ENCODE measurements at regions not wholly inside any gene's neighbourhood (a gene's known extent, or its start where the extent isn't known, plus 50 kb on each side); places are given as distances from the start of the nearest gene placed in this dataset.

DNA sequence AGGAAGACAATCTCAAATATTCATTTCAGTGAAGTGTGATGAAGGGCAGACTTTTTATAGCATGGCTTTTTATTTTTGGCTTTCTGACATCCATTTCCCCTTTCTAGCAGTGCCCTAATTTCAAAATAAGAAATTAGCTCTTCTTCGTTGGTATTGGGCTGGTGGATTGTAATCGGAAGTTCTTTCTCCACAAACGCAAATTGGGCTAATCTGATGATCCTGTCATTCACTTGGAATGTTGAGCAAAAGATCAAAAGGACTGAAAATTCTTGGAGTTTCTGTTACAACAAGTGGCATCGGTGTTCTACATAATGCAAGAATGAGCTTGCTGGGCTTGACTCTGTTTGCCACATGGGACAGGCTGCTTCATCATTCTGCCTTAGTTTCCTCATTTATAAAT, 1182.8 kb downstream of the FLRT2 start:
- DNase-seq (ENCODE audit: low spot score), result no peak

DNA sequence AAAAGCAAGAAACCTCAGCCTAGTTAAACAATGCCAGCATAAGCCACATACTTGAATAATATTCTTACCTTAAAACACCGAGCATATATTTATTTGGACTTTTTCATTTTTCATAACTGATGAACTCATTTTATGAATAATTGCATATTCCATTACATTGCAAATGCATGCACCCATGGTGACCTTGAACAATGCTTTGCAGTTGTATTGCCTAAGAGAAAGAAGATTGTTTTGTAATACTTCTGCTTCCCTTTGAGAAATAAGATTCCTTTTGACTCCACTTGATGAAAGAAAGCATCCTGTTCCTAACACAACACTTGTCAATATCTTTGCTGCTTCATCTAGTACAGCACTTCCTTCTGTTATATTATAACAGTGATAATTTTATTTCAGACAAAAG, 1182.2 kb downstream of the FLRT2 start:
- DNase-seq (ENCODE audit: low spot score), result no peak

DNA sequence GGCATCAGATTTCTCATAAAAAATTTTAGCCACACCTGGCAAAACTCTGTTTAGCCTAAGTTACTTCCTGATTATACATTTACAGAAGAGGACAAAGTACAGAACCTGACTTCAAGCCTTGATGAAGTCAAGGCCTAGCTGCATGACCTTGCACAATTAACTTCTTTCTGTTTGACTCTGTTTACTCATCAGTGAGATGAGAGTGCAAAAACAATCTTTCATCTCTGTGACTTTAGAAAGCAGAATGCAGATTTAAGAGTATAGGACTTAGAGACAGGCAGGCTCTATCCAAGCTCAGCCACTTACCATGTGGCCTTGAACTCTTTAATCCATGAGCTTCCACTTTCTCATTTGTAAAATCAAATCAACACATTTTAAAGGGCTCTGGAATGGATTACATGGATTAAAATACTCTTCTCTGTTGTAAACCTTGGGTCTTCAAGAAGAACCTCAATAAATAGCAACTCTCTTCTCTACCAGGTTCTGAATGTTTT, 1178.9 kb downstream of the FLRT2 start:
- DNase-seq (ENCODE audit: low spot score), result peak; percentile 35

DNA sequence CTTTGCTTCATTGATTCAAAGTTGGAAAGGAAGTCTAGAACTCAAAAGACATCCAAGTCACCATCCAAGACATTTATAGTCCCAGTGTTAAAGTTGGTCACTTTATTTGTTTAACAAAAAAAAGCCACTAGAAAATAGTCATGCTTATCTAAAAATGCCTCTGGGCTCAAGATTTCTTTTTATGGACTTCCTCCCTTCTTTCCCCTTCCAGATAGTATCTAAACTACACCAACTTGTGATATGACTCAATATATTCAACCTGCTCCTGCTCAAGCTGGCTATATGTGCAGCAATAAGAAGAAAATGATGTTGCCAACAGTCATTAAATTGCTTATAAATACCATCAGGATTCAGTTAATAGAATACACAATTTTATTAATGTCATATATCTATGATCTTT, 1177.1 kb downstream of the FLRT2 start:
- DNase-seq (ENCODE audit: low spot score), result no peak

DNA sequence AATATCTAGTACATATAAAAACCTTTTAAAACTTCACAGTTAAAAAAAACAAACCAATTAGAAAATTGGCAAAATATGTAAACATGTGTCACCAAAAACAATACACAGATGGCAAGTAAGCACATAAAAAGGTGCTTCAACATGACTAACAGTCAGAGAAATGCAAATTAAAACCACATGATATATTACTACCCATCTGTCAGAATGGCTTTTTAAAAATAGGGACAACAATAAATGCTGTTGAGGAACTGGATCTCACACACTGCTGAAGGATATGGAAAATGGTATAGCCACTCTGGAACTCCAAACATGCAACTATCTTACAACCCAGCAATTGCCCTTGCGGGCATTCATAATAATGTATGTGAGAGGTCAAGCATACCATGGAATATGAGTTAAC, 1153.6 kb downstream of the FLRT2 start:
- DNase-seq (ENCODE audit: low spot score), result no peak

DNA sequence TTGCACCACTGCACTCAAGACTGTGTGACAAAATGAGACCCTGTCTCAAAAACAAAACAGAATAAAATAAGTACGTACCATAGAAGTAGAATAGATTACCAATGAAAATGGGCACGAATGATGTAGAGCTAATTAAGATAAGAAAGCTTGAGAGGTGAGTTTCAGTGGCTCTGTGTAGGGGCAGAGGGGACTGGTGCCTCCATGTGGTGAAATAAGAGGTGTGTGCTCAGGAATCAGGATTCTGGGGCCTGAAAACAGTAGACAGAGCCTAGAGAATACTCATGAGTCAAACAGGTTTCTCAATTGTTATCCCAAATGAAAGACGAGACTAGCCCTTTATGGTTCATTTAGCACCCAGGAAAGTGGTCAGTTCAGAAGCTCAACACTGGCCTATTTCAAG, 1145.1 kb downstream of the FLRT2 start:
- DNase-seq (ENCODE audit: low spot score), result no peak

DNA sequence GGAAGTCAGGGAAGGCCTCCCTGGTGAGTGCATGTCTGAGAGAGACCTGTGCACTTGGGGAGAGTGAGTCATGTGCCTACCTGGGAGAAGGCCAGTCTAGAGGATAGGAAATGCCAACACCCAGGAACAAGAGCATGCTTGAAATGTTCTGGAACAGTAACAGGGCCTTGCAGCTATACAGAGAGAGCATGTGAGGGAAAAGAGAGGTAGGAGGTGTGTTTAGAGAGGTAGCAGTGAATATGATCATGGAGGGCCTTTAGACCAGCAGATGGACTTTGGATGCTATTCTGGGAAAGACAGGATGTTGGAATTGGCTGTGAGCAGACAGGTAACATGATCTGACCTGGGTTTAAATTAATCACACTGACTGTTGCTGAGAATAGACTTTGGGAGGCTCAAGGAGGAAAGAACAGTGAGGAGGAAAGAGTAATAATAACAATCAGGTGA, 1143.6 kb downstream of the FLRT2 start:
- DNase-seq (ENCODE audit: low spot score), result no peak

DNA sequence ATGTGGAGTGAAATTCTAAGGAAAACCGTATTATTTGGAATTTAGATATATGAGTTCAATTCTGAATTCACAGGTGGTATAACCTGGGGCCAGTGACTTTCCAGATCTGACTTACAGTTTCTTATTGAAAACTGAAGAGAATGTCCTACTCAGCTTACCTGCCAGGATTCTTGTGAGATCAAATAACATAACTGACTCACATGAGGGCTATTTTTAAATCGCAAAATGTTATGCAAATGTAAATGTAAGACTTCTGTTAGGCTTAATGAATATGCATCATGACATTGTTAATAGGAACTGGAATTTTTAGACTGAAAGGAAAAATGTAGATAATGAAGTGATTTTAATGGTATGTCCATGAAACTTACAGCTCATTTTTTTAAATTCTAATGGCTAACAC, 1142.1 kb downstream of the FLRT2 start:
- DNase-seq (ENCODE audit: low spot score), result no peak

DNA sequence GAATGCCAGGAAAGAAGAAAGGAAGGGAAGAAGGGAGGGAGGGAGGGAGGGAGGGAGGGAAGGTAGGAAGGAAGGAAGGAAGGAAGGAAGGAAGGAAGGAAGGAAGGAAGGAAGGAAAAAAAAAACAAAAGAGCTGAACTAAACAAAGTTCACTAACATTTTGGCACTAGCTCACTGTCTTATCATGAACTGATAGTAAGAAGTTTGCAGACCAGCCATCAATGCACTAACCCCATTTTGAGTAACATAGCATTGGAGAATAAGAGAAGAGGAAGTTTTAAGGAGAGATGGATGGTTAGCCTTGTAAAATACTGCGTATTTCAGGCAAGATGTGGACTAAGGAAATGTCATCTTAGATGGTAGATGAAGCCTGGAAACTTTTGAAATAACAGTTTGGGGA, 1136.0 kb downstream of the FLRT2 start:
- DNase-seq (ENCODE audit: low spot score), result no peak

DNA sequence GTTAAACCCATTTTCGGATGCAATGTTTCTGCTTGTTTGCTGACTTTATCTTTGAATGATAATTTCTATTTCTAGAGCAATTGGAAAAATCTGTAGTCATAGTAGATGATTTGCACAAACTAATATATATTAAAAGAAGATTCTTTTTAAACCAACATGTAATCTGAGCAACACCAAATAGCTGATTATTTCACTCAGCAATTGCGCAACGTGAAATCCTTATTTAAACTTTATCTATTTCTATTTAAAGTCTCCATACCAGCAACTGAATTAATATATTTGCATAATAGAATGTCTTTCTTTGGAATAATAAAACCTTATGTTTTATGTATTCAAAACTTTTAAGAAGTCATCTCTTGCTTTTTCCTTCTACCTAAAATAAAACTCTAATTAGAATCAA, 1132.4 kb downstream of the FLRT2 start:
- no peak for DNase-seq (ENCODE audit: low spot score)

DNA sequence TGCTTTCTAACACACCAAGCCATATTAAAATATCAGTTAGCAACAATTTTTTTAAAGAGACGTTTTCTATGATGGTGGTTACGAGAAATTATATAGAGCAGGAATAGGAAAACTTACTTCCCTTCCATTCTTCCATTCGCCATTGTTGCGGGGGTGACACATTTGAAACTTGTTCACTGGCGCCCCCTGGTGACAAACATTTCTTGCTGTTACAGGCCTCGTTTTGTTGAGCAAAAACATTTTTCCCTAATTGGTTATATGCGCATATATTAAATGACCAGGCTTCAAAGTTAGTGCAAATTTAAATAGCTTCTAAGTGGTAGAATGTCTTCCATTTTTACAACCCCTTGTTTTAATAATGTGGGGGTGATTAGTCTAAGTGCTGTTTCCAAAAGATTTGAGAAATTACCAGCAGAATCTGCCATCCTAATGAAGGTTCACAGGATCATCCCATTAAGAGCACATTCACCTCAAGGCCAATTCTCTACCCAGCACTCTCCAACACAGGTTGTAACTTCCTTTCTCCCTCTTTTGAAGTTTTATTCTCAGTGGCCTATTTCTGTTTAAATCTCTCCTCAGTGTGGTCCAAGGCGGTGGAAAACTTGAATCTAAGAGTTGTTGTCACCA, 1124.7 kb downstream of the FLRT2 start:
- no peak for DNase-seq (ENCODE audit: low spot score)

DNA sequence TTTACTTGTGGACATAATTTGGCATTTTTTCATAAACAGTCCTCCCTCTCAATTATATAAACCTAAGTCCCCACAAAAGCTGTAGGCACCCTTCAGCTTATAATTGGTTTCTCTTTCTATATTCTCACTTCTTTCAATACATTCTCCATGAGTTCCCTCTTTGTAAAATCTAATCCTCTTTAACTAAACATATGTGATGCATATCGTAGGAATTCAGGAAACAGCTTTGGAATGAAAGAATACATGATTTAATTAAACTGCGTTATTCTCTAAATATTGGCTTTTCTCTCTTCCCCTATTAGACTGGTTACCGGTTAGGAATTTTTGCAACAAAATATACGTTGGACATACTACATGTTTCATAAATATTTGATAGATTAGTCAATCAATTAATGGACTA, 1122.6 kb downstream of the FLRT2 start:
- DNase-seq (ENCODE audit: low spot score), result no peak

DNA sequence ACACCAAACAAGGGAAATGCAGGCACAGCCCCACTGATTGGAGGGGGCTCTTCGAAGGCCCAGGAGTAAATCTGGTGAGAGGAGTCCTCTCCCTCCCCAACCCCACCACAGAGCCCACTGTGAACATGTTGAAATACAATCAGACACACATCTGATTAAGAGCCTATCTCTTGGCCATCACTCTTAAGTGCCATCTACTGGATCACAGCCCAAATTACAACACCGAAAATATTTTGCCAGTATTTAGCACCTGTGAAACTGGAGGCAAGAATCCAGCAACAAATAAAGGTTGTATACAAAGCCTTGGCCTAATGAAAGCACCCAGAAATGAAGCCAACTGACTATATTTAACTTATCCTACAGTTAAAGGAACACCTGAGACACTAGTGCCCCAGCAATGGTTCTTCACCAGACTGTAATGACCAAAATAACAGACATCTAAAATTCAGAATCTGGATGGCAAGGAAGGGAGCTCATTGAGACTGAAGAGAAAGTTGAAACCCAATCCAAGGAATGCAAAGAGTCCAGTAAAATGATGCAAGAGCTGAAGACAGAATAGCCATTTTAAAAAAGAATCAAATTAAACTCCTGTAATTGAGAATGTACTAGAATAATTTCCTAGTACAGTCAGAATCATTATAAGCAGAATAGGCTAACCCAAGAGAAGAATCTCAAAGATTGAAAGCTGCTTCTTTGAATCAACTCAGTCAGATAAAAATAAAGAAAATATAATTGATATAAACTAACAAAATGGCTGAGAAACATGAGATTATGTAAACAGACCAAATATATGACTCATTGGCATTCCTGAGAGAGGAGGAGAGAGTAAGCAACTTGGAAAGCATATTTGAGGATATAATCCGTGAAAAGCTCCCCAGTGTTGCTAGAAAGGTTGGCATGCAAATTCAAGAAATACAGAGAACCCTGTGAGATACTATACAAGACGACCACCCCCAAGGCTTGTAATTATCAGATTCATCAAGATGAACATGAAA, 1117.0 kb downstream of the FLRT2 start:
- no peak for DNase-seq (ENCODE audit: low spot score)

DNA sequence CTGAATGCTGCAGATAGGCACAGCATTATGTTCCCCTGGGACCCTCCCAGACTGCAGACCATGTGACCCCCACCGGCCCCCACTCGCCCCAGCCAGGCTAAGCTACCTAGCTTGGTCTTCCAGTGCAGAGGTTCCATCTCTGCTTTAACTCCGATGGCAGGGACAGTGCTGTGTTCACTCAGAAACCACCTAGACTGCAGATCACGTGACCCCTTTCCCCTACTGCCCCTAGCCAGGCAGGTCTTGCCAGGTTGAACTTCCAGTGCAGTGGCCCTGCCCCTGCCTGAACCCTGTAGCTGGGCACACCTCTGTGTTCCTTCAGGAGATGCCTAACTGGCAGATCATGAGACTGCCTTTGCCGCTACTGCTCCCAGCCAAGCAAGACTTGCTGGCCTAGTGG, 1116.2 kb downstream of the FLRT2 start:
- DNase-seq (ENCODE audit: low spot score), result no peak

DNA sequence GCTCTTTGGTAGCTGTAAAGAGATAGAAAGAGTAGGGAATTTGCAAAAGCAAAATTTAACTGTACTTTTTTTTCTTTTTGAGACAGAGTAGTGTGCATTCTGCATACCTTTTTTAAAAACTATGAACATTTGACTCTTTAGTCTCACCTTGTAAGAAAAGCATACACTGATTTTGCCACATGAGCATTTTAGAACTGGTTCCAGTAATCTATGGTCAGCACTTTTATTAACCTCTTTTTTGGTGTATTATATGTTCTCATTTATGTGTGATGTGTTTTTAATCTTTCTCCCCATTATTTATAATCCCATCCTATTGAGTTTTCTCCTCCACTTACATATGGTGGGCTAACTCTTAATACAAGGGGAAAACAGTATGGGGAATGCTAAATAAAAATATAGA, 1111.4 kb downstream of the FLRT2 start:
- DNase-seq (ENCODE audit: low spot score), result no peak

DNA sequence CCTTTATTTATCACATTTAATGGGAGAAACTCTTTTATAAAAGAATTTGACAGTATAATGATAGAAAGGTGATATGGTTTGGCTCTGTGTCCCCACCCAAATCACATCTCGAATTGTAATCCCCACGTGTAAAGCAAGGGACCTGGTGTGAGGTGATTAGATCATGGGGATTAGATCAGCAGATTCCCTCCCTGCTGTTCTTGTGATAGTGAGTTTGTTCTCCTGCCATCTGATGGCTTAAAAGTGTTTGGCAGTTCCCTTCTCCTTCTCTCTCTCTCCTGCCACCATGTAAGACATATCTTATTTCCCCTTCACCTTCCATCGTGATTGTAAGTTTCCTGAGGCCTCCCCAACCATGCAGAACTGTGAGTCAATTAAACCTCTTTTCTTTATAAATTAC, 1110.3 kb downstream of the FLRT2 start:
- DNase-seq (ENCODE audit: low spot score), result no peak

DNA sequence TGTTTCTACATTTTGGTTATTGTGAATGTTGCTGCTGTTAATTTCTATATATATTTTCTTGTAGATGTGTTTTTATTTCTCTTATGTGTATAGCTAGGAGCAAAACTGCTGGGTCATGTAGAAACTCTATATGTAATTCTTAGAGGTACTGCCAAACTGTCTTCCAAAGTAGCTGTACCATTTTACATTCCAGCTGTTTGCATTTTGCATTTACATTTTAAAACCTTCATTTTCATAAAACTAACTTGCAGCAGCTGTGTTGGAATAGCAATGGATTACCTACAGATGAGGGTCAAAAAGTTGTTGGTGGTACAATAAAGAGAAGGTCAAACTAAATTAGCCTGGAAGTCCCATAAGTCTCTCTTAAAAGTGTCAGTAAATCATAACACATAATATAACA, 1109.7 kb downstream of the FLRT2 start:
- no peak for DNase-seq (ENCODE audit: low spot score)

DNA sequence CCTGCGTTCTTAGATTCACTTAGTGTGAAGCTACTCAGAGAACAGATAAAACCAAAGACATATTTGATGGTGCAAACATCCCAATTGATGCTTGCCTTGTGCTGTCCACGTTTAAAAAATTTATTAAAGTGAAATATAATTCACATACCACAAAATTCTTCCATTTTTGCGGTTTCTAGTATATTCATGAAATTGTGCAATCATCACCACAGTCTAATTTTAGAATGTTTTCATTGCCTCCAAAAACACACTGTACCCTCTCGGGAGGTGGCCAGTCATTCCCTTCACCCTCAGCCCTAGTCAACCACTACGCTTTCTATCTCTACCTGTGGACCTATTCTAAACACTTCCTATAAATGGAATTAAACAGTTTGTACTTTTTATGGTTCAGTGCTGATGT, 1109.2 kb downstream of the FLRT2 start:
- DNase-seq (ENCODE audit: low spot score), result no peak

DNA sequence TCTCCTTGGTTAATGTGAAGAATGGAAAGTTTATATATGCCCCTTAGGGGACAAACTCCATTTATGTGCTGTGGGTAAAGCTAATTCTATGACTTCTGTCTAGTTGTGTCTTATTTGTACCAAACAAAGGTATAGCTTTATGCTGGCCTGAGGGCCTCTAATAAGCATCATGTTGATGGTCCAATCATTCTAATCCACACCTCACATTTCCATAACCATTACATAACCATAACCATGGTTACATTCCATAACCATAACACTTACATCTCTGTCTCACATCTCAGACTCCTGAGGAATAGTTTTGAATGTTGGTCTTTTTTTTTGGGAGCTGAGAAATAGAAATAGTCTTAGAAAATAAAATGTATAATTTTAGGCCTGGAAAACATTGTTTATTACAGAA, 1097.1 kb downstream of the FLRT2 start:
- no peak for DNase-seq (ENCODE audit: low spot score)

DNA sequence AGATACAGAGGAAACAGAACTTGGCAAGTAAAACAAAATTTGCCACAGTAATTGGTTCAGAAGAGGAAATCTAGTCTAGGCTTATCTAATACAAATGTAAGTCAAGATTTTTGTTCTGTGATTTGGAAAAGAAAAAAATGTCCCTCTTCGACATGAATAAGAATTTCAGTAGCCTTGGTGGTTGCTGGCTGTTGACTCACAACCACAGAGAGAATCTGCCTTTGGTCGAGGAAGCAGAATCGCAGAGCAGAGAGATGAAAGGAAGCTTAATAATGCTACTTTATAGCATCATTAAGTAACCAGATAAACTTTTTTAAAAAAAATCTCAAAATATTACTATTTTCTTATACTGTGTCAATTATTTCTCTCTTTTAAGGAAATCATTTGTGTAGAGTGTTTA, 1096.6 kb downstream of the FLRT2 start:
- DNase-seq (ENCODE audit: low spot score), result no peak

DNA sequence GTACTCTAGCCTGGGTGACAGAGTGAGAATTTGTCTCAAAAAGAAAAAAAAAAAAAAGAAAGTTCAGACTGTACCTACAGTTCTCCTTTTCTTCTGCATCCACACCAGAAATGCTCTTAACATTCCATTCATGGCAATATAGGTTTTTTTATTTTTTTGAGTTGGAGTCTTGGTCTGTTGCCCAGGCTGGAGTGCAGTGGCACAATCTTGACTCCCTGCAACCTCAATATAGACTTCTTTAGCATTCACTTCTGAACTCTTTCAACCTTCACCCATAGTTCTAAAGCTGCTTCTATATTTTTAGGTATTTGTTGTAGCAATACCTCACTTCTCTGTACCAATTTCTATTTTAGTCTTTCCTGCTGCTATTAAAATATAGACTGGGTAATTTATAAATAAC, 1095.7 kb downstream of the FLRT2 start:
- DNase-seq (ENCODE audit: low spot score), result no peak

DNA sequence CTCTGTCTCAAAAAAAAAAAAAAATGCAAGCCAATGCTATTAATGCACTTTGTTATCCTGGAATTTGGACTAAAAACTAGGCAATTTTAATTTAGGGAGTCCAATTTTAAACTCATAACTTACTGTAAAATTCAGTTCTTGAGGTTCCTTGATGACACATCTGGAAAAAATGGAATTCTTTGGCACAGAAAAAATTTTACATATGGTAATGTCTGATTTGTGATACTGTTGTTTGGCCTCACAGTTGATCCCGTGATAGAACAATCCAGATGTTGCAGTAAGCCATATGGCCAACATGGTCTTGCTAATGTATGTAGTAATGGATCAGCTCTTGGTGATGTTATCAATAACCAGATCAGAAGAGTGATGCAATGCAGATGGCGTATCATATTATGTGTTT, 1089.8 kb downstream of the FLRT2 start:
- no peak for DNase-seq (ENCODE audit: low spot score)

DNA sequence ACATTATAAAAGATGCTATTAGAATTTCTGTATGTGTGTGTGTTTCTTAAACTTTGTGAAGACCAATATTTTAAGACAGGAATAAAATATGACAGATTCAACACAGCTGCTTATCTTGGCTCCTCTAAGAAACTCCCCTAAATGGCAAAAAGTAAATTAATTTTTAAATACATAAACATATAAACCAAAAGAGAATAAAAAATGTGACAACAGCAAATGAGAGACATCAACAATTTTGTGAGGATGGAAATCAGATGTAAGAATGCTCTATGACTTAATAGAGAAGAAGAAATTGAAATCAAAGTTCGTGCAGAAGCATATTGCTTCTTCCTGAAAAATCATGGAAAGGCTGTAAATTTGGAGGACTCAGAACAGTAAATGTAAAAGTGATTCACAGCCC, 1083.8 kb downstream of the FLRT2 start:
- DNase-seq (ENCODE audit: low spot score), result no peak
